GM18499 (cell line): ENCODE measurements at regions not wholly inside any gene's neighbourhood (a gene's known extent, or its start where the extent isn't known, plus 50 kb on each side); places are given as distances from the start of the nearest gene placed in this dataset.
"Not testable (repeated sequence)": the region's sequence is repeated elsewhere in the genome, so short reads cannot be mapped to it uniquely, and the experiment has no call there.

Experiments
- ATAC-seq: cut with Tn5 transposase; IDR thresholded peaks from one replicate; pipeline ENCODE4 v1.9.1; 2021; ENCODE audit warnings: moderate number of reproducible peaks; ENCODE audit not compliant: insufficient read depth, unreplicated experiment

DNA sequence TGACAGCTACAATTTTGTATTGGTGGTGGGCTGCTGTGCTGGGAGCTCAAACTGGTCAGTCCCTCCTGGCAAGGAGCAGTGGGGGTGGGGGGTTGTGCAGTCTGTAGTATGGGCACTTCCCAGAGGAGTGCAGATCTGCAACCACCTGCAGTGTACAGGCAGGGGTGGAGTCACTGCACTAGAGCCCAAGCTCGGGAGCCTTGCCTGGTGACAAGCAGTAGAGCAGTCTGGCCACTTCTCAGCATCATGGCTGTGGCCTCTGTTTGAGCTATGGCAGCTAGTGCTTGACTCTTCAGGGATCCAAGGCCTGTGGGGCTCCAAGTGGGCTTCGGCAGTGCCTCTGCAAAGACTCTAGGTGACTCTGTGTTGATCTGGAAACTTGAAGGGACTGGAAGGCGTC lies 585.1 kb upstream of the GRM3 start:
- no peak for ATAC-seq

DNA sequence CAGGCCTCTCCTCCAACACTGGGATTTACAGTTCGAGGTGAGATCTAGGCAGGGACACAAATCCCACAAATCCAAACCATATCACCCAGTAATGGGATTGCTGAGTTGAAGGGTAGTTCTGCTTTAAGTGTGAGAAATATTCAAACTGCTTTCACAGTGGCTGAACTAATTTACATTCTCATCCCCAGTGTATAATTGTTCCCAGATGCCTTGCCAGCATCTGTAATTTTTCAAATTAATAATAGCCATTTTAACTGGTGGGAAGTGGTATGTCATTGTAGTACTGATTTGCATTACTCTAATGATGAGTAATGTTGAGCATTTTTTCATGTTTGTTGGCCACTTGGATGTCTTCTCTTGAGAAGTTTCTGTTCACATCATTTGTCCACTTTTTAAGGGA lies 592.8 kb upstream of the GRM3 start:
- ATAC-seq = no peak

DNA sequence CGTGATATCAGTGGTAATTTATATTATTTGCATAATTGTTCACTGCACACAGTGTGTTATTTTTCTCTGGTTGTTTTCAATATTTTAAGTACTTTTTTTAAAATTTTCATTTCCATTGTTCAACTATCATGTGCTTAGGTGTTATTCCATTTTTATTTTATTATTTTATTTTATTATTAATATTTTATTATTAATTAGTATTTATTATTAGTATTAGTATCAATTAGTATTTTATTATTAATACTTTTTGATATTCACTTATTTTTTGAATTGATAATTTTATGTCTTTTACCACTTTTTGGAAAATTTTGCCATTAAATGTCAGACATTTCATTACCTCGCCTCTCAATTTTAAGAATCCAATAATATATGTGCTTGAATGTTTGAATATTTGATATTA lies 593.8 kb upstream of the GRM3 start:
- ATAC-seq = no peak

DNA sequence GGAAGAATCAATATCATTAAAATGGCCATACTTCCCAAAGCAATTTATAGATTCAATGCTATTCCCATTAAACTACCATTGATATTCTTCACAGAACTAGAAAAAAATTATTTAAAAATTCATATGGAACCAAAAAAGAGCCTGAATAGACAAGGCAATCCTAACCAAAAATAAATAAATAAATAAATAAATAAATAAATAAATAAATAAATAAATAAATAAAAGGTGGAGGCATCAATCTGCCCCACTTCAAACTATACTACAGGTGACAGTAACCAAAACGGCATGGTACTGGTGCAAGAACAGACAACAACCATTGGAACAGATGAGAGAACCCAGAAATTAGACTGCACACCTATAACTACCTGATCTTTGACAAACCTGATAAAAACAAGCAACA lies 598.5 kb upstream of the GRM3 start:
- not testable (repeated sequence) for ATAC-seq

- no peak for ATAC-seq
Measured at GRCh38 chr7:86025807-86026206, 617.9 kb upstream of the GRM3 start.

- ATAC-seq = no peak
Measured at GRCh38 chr7:86013662-86014061, 630.0 kb upstream of the GRM3 start.

DNA sequence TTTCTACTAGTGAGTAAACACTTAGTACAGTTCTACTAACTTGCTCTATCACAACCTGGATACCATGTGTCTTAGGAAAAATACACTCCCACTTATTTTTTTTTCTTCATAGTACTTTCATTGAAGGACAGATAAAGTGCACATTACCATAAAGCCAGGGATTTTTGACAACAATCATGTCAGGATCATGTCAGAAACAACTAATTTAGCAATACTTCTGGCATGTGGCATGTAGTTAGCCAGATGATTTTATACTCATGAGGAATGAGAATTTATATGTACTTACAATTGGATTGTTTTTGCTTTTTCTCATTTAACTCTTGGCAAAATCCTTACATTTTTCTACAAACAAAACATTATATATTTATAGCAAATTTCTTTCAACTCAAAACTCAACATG lies 630.7 kb upstream of the GRM3 start:
- ATAC-seq = no peak

DNA sequence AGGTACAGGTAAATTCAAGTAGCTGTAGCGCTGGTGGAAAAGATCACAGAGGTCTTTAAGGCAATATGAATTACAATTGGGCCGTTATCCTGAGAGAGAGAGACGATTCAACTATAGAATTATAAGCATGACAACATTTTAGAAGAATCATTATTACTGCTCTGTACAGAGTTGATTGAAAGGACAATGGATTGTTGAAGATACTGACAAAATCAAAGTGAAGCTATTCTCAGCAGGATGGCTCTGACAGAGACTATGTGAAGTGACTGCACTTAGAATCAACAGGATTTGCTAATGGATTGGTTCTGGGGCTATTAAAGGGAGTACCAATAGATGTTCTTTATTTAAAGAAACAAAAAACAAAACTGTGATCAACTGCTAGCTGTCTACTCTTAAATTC lies 634.8 kb upstream of the GRM3 start:
- no peak for ATAC-seq

GRCh38 chr7:86006909-86007308 lies 636.8 kb upstream of the GRM3 start:
- ATAC-seq = no peak

- no peak for ATAC-seq
Measured at GRCh38 chr7:86002858-86003257, 640.9 kb upstream of the GRM3 start.

- no peak for ATAC-seq
Measured at GRCh38 chr7:85997515-85997914, 646.2 kb upstream of the GRM3 start.

DNA sequence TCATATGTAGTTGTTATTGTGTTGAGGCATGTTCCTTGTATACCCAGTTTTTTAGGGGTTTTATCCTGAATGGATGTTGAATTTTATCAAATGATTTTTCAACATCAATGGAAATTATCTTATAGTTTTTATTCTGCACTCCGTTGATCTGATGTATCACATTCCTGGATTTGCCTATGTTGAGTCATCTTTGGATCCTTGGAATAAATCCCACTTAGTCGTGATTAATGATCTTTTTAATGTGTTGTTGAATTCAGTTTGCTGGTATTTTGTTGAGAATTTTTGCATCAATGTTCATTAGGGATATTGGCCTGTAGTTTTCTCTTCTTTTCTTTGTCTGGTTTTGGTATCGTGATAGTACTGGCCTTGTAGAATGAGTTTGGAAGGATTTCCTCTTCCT lies 648.6 kb upstream of the GRM3 start:
- no peak for ATAC-seq

DNA sequence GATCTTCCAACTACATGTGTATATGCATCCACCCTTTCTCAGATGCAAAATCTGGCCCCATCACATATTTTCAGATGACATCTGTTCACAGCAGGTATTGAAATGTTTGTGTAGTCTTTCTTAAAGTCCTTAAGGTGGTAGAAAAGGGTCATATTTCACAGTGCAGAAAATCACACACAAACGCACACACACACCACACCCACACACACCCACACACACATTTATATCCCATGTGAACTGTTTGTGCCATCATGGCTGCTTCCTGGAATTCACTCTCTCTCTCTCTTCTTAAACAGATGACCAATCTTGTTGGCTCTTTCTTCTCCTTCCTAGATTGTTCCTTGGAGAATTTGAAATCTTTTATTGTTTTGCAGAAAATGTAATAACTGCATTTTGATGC lies 663.0 kb upstream of the GRM3 start:
- ATAC-seq = no peak

GRCh38 chr7:85974176-85974575 lies 669.5 kb upstream of the GRM3 start:
- ATAC-seq = no peak

- no peak for ATAC-seq
Measured at GRCh38 chr7:85972504-85973141, 671.1 kb upstream of the GRM3 start.

DNA sequence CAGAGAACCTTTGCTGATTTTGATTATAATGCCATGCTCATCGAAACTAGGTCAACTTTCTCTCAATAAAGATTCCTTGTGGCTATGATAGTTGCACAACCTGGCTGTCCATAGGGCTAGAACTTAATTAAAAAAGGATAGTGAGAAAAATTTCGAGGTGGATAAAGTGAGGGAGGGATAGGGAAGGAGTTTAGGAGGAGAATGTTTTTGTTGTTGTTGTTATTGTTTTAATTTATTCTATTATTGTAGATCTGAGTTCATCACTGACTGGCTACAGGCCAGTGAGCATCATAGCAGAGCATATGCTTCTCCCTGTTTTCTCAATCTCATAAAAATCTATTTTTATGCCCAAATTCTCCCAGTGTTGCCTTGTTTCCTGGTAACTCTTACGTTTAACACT lies 688.7 kb upstream of the GRM3 start:
- no peak for ATAC-seq

DNA sequence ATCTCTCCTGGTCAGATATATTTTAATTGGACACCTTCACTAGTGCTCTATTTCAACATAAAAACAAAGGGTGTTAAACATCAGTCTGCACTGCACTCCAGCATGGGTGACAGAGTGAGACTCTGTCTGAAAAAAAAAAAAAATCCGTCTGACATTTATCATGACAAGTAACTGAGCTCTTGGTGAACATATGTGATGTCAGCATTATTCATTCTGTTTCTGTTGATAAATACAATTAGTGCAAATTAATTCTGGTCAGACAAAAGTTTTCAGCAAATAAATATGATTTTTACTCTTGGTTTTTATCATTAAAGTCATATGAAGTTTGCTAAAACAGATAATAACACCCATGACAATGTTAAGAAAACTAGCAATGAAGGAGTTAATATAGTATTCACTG lies 692.8 kb upstream of the GRM3 start:
- no peak for ATAC-seq

- ATAC-seq = no peak
Measured at GRCh38 chr7:85950418-85950817, 693.3 kb upstream of the GRM3 start.

- no peak for ATAC-seq
Measured at GRCh38 chr7:85947767-85948166, 695.9 kb upstream of the GRM3 start.

- no peak for ATAC-seq
Measured at GRCh38 chr7:85940798-85941197, 702.9 kb upstream of the GRM3 start.

GRCh38 chr7:85931919-85932318 lies 711.8 kb upstream of the GRM3 start:
- ATAC-seq = no peak

- ATAC-seq = no peak
Measured at GRCh38 chr7:85928500-85928899, 715.2 kb upstream of the GRM3 start.

GRCh38 chr7:85927226-85927625 lies 716.5 kb upstream of the GRM3 start:
- no peak for ATAC-seq
